ENCODE measurements at regions not wholly inside any gene's neighbourhood (a gene's known extent, or its start where the extent isn't known, plus 50 kb on each side); places are given as distances from the start of the nearest gene placed in this dataset.
A peak's percentile ranks its signal among the peaks of the same experiment; 100 is the strongest.

GRCh38 chr10:108260383-108260906 is 1095.9 kb upstream of the SORCS1 start:
- H3K4me3 ChIP-seq (ENCODE audit: control insufficient read depth, low read depth, low read length): no peak overlapping the region
- no peak for DNase-seq (ENCODE audit: low read depth)
- no peak for TF ChIP-seq CTCF (conservative IDR thresholded peaks at IDR 0.05; ENCODE audit: control insufficient read depth, insufficient read depth, low read depth, low read length)

- DNase-seq (ENCODE audit: low read depth): no peak
- no peak overlapping the region for H3K4me3 ChIP-seq (ENCODE audit: control insufficient read depth, low read depth, low read length)
- TF ChIP-seq CTCF (conservative IDR thresholded peaks at IDR 0.05; ENCODE audit: control insufficient read depth, insufficient read depth, low read depth, low read length): no peak
These were observed 1089.6 kb upstream of the SORCS1 start for GRCh38 chr10:108254089-108254488.

- no peak for TF ChIP-seq CTCF (conservative IDR thresholded peaks at IDR 0.05; ENCODE audit: control insufficient read depth, insufficient read depth, low read depth, low read length)
- DNase-seq (ENCODE audit: low read depth): no peak
- H3K4me3 ChIP-seq (ENCODE audit: control insufficient read depth, low read depth, low read length): no peak overlapping the region
These were observed 1088.3 kb upstream of the SORCS1 start for GRCh38 chr10:108252771-108253170.

- DNase-seq (ENCODE audit: low read depth): peak; percentile 10
- no peak for TF ChIP-seq CTCF (conservative IDR thresholded peaks at IDR 0.05; ENCODE audit: control insufficient read depth, insufficient read depth, low read depth, low read length)
- H3K4me3 ChIP-seq (ENCODE audit: control insufficient read depth, low read depth, low read length): no peak overlapping the region
These were observed 1086.6 kb upstream of the SORCS1 start for GRCh38 chr10:108250936-108251620.

GRCh38 chr10:108249940-108250339 is 1085.4 kb upstream of the SORCS1 start:
- no peak overlapping the region for H3K4me3 ChIP-seq (ENCODE audit: control insufficient read depth, low read depth, low read length)
- no peak for DNase-seq (ENCODE audit: low read depth)
- TF ChIP-seq CTCF (conservative IDR thresholded peaks at IDR 0.05; ENCODE audit: control insufficient read depth, insufficient read depth, low read depth, low read length): no peak

- DNase-seq (ENCODE audit: low read depth): no peak
- TF ChIP-seq CTCF (conservative IDR thresholded peaks at IDR 0.05; ENCODE audit: control insufficient read depth, insufficient read depth, low read depth, low read length): no peak
- H3K4me3 ChIP-seq (ENCODE audit: control insufficient read depth, low read depth, low read length): no peak overlapping the region
These were observed 1080.1 kb upstream of the SORCS1 start for GRCh38 chr10:108244443-108245228.

Data from fibroblast of mammary gland (primary cell).